ENCODE measurements at regions not wholly inside any gene's neighbourhood (a gene's known extent, or its start where the extent isn't known, plus 50 kb on each side); places are given as distances from the start of the nearest gene placed in this dataset.
"Not testable (repeated sequence)": the region's sequence is repeated elsewhere in the genome, so short reads cannot be mapped to it uniquely, and the experiment has no call there.

GRCh38 chr9:135391759-135392158 is 87.8 kb upstream of the PPP1R26 start:
- DNase-seq: no peak

GRCh38 chr9:135392511-135392910 is 87.1 kb upstream of the PPP1R26 start:
- no peak for DNase-seq

- no peak for DNase-seq
Observed at GRCh38 chr9:135394131-135394530, 85.5 kb upstream of the PPP1R26 start.

- DNase-seq: no peak
Observed at GRCh38 chr9:135394699-135395645, 84.6 kb upstream of the PPP1R26 start.

- DNase-seq: no peak
Observed at GRCh38 chr9:135397142-135397541, 82.4 kb upstream of the PPP1R26 start.

- DNase-seq: no peak
Observed at GRCh38 chr9:135399000-135399649, 80.5 kb upstream of the PPP1R26 start.

GRCh38 chr9:135400496-135400895 is 79.1 kb upstream of the PPP1R26 start:
- no peak for DNase-seq

GRCh38 chr9:135401218-135401617 is 78.4 kb upstream of the PPP1R26 start:
- no peak for DNase-seq

- DNase-seq: no peak
Observed at GRCh38 chr9:135402048-135402738, 77.4 kb upstream of the PPP1R26 start.

GRCh38 chr9:135402739-135403695 is 76.6 kb upstream of the PPP1R26 start:
- no peak for DNase-seq

GRCh38 chr9:135403733-135404450 is 75.7 kb upstream of the PPP1R26 start:
- no peak for DNase-seq

- DNase-seq: no peak
Observed at GRCh38 chr9:135404451-135405144, 75.0 kb upstream of the PPP1R26 start.

- DNase-seq: not testable (repeated sequence)
Observed at GRCh38 chr9:135405145-135405464, 74.5 kb upstream of the PPP1R26 start.

GRCh38 chr9:135408476-135409254 is 70.9 kb upstream of the PPP1R26 start:
- no peak for DNase-seq

- DNase-seq: no peak
Observed at GRCh38 chr9:135409286-135410200, 70.0 kb upstream of the PPP1R26 start.

- DNase-seq: no peak
Observed at GRCh38 chr9:135410421-135410820, 69.2 kb upstream of the PPP1R26 start.

- no peak for DNase-seq
Observed at GRCh38 chr9:135410831-135411473, 68.6 kb upstream of the PPP1R26 start.

- DNase-seq: not testable (repeated sequence)
Observed at GRCh38 chr9:135411605-135412004, 68.0 kb upstream of the PPP1R26 start.
